ENCODE measurements at regions not wholly inside any gene's neighbourhood (a gene's known extent, or its start where the extent isn't known, plus 50 kb on each side); places are given as distances from the start of the nearest gene placed in this dataset.
"Not testable (repeated sequence)": the region's sequence is repeated elsewhere in the genome, so short reads cannot be mapped to it uniquely, and the experiment has no call there.

- DNase-seq (ENCODE audit: low read depth) = not testable (repeated sequence)
Observed at GRCh38 chrX:108843039-108843438, 106.7 kb upstream of the IRS4 start.

GRCh38 chrX:108833993-108834392, 97.6 kb upstream of the IRS4 start:
- DNase-seq (ENCODE audit: low read depth) = no peak

- DNase-seq (ENCODE audit: low read depth) = no peak
Observed at GRCh38 chrX:108811891-108812290, 75.5 kb upstream of the IRS4 start.

- no peak for DNase-seq (ENCODE audit: low read depth)
Observed at GRCh38 chrX:108795240-108795639, 58.9 kb upstream of the IRS4 start.

All from stimulated activated CD8-positive, alpha-beta memory T cell treated with anti-CD3 and anti-CD28 coated beads, Interleukin-4, amount 100 ng/mL, for 24 hours (primary cell).